DND-41 (cell line): ENCODE measurements at regions not wholly inside any gene's neighbourhood (a gene's known extent, or its start where the extent isn't known, plus 50 kb on each side); places are given as distances from the start of the nearest gene placed in this dataset.

Experiments used
- ATAC-seq: fragments of 200-7000 bp; cut with Tn5 transposase; 3 replicates; pipeline ENCODE4 v1.9.1; 2021; ENCODE audit warnings: low read depth; ENCODE audit not compliant: insufficient read depth
- DNase-seq: peaks from one replicate; pipeline ENCODE4 v3.0.0-alpha.2; 2020
- H2AFZ ChIP-seq: 2 replicates; pipeline ENCODE4 v1.6.0; 2012; ENCODE audit warnings: low read depth, low read length
- H3K27ac ChIP-seq: 2 replicates; pipeline ENCODE4 v1.5.1; 2012; ENCODE audit warnings: low read length, inconsistent platforms
- H3K27me3 ChIP-seq: fragments of 200-600 bp; sonication (generic); 2 replicates; pipeline ENCODE4 v1.6.0; 2012; ENCODE audit warnings: low read length, mild to moderate bottlenecking, inconsistent platforms; ENCODE audit not compliant: insufficient read depth, poor library complexity
- H3K36me3 ChIP-seq: 2 replicates; pipeline ENCODE4 v1.5.1; 2012; ENCODE audit warnings: low read length, inconsistent platforms; ENCODE audit not compliant: insufficient read depth
- H3K4me1 ChIP-seq: 2 replicates; pipeline ENCODE4 v1.5.1; 2012; ENCODE audit warnings: mild to moderate bottlenecking, low read length; ENCODE audit not compliant: insufficient read depth
- H3K4me2 ChIP-seq: 2 replicates; pipeline ENCODE4 v1.6.0; 2012; ENCODE audit warnings: mild to moderate bottlenecking, moderate library complexity, low read length, inconsistent platforms; ENCODE audit not compliant: insufficient read depth
- H3K4me3 ChIP-seq, 2 experiments: fragments of 200-600 bp in 1 of 2; shearing (Covaris generic) in 1 of 2; 2 replicates each; pipeline ENCODE4 v1.5.1; 2012 to 2016; ENCODE audit warnings: inconsistent platforms in 2 of 2, low read length in 2 of 2, mild to moderate bottlenecking in 2 of 2, low read depth in 1 of 2, moderate library complexity in 1 of 2
- H3K79me2 ChIP-seq: 2 replicates; pipeline ENCODE4 v1.6.0; 2012; ENCODE audit warnings: low read length, inconsistent platforms; ENCODE audit not compliant: insufficient read depth
- H3K9ac ChIP-seq: 2 replicates; pipeline ENCODE4 v1.6.0; 2012; ENCODE audit warnings: low read depth, mild to moderate bottlenecking, inconsistent platforms, low read length, moderate library complexity
- H3K9me3 ChIP-seq: 2 replicates; pipeline ENCODE4 v1.5.1; 2012; ENCODE audit warnings: low read length, moderate library complexity, mild to moderate bottlenecking, inconsistent platforms; ENCODE audit not compliant: insufficient read depth, severe bottlenecking
- H4K20me1 ChIP-seq: 2 replicates; pipeline ENCODE4 v1.6.0; 2012; ENCODE audit warnings: low read length; ENCODE audit not compliant: insufficient read depth
- CTCF ChIP-seq: IDR thresholded peaks from 2 replicates; pipeline ENCODE4 v1.5.1; 2012; ENCODE audit warnings: borderline replicate concordance, low read length, moderate library complexity, mild to moderate bottlenecking; ENCODE audit not compliant: poor library complexity, severe bottlenecking; ENCODE audit errors: extremely low read depth
- EZH2 ChIP-seq: IDR thresholded peaks from 3 replicates; pipeline ENCODE4 v1.6.1; 2012; ENCODE audit warnings: borderline replicate concordance, low read depth, mild to moderate bottlenecking, moderate library complexity, low read length, inconsistent platforms; ENCODE audit not compliant: severe bottlenecking

DNA sequence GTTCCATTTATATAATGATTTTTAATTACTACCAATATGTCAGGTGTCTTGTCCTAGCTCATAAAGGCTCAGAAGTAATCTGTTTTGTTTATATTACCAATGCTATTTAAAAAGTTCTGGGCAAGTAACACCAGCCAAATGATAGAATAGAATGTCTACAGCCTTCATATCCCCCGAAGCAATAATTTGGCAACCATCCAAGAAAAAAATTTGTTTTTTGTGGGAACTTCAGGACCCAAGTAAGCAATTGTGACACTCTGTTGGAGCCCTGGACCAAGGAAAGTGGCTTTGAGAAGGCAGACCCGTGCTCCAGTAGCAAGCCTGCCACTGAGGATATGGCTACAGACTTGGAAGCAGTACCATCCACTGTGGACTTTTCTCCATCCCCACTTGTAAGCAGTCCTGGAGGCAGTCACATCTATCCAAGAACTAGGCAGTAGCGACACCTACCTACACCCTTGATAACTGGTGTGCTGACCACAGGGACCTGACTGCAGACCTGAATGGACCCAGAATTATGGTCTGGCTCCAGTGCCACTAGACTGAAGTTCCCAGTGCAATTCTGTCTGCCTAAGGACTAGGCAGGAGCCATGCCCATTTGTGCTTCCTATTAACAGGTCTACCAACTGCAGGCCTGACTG lies 870.7 kb upstream of the ADGRL2 start:
- no peak overlapping the region for H3K27ac ChIP-seq
- no peak for ATAC-seq
- no peak overlapping the region for H3K4me3 ChIP-seq
- no peaks in the 10 kb centered on the region for H3K9me3 ChIP-seq
- H3K4me1 ChIP-seq: no peaks in the 10 kb centered on the region
- H2AFZ ChIP-seq: no peak overlapping the region
- H4K20me1 ChIP-seq: no peaks in the 10 kb centered on the region
- no peak for DNase-seq
- no peaks in the 10 kb centered on the region for H3K79me2 ChIP-seq
- H3K4me2 ChIP-seq: no peak overlapping the region
- TF ChIP-seq EZH2: no peak
- TF ChIP-seq CTCF: no peak
- H3K9ac ChIP-seq: no peak overlapping the region
- no peaks in the 10 kb centered on the region for H3K36me3 ChIP-seq
- no peaks in the 10 kb centered on the region for H3K27me3 ChIP-seq

DNA sequence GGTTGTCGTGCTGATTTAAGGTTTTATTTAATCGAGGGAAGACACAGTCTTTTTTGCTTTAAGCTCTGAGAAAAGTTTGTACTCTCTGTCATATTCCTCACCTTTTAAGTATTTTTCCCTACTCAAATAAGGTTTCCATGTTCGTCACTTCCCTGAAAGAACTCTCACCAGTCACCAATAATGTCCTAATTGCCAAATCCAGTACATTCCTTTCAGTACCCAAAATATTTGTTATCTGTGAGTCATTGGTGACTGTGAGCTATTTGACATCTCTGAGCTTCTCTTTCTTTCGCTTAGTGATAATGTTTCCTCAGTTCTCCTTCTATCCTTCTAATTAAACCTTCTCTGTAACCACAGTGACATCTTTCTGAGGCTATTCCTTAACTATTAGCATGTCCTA lies 874.2 kb upstream of the ADGRL2 start:
- Histone ChIP-seq H3K4me2 (no peak overlapping the region), H3K4me1 (no peaks in the 10 kb centered on the region), H4K20me1 (no peaks in the 10 kb centered on the region), H3K4me3 (no peak overlapping the region), H3K79me2 (no peaks in the 10 kb centered on the region), H3K9ac (no peak overlapping the region), H3K36me3 (no peaks in the 10 kb centered on the region), H3K9me3 (no peaks in the 10 kb centered on the region), H3K27ac (no peak overlapping the region), H3K27me3 (no peaks in the 10 kb centered on the region), H2AFZ (no peak overlapping the region)
- DNase-seq: no peak
- TF ChIP-seq CTCF (no peak), EZH2 (no peak)
- no peak for ATAC-seq

DNA sequence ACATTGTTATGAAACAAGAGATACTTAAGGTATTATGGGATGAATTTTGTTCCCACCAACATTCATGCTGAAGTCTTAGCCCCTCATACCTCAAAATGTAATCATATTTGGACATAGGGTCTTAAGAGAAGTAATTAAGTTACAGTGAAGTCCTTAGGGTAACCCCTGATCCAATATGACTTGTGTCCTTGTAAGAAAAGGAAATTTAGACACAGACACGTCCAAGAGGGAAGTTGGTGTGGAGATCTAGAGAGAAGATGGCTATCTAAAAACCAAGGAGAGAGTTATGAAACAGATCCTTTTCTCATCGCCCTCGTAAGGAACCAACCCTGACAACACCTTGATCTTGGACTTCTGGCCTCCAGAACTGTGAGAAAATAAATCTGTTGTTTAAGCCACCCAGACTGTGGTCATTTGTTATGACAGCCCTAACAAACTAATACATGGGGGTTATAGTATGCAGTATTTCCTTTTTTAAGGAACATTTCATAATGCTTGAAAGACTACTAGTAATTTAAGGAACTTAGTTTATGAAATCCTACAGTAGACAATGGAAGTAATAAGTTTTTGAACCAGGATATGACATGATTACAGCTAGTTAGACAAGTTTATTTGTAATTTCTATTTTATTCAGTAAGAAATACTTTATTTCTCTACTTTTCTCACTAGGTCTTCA lies 875.5 kb upstream of the ADGRL2 start:
- Histone ChIP-seq H3K4me1 (no peaks in the 10 kb centered on the region), H3K9me3 (no peaks in the 10 kb centered on the region), H4K20me1 (no peaks in the 10 kb centered on the region), H3K27ac (no peak overlapping the region), H3K36me3 (no peaks in the 10 kb centered on the region), H3K27me3 (no peaks in the 10 kb centered on the region), H3K4me2 (no peak overlapping the region), H3K79me2 (no peaks in the 10 kb centered on the region), H2AFZ (no peak overlapping the region), H3K9ac (no peak overlapping the region), H3K4me3 (no peak overlapping the region)
- DNase-seq (no peak), ATAC-seq (no peak)
- TF ChIP-seq CTCF: no peak
